Right hindlimb (tissue), 1 donor: ENCODE measurements at regions not wholly inside any gene's neighbourhood (a gene's known extent, or its start where the extent isn't known, plus 50 kb on each side); places are given as distances from the start of the nearest gene placed in this dataset.

ENCODE experiments used
- DNase-seq: peaks from one replicate; pipeline ENCODE4 v3.0.0-alpha.2; 2018

- DNase-seq: no peak
Observed at GRCh38 chr7:15905251-15906040, 219.0 kb upstream of the MEOX2 start.

- DNase-seq: no peak
Observed at GRCh38 chr7:15891151-15891881, 204.8 kb upstream of the MEOX2 start.

GRCh38 chr7:15889507-15889906 is 203.0 kb upstream of the MEOX2 start:
- no peak for DNase-seq

- DNase-seq: no peak
Observed at GRCh38 chr7:15888090-15888489, 201.6 kb upstream of the MEOX2 start.

GRCh38 chr7:15886626-15887025 is 200.1 kb upstream of the MEOX2 start:
- no peak for DNase-seq

- DNase-seq: no peak
Observed at GRCh38 chr7:15885678-15886077, 199.2 kb upstream of the MEOX2 start.

GRCh38 chr7:15874774-15875173 is 188.3 kb upstream of the MEOX2 start:
- no peak for DNase-seq

- no peak for DNase-seq
Observed at GRCh38 chr7:15870347-15870746, 183.9 kb upstream of the MEOX2 start.

- DNase-seq: no peak
Observed at GRCh38 chr7:15867441-15867840, 181.0 kb upstream of the MEOX2 start.

- no peak for DNase-seq
Observed at GRCh38 chr7:15866753-15867152, 180.3 kb upstream of the MEOX2 start.

GRCh38 chr7:15864626-15864991 is 178.1 kb upstream of the MEOX2 start:
- DNase-seq: no peak

GRCh38 chr7:15863951-15864625 is 177.6 kb upstream of the MEOX2 start:
- no peak for DNase-seq

- no peak for DNase-seq
Observed at GRCh38 chr7:15862781-15863165, 176.3 kb upstream of the MEOX2 start.

- DNase-seq: no peak
Observed at GRCh38 chr7:15862016-15862780, 175.7 kb upstream of the MEOX2 start.

- no peak for DNase-seq
Observed at GRCh38 chr7:15860264-15860949, 173.9 kb upstream of the MEOX2 start.

- no peak for DNase-seq
Observed at GRCh38 chr7:15857026-15857425, 170.5 kb upstream of the MEOX2 start.

- no peak for DNase-seq
Observed at GRCh38 chr7:15856311-15856710, 169.8 kb upstream of the MEOX2 start.

- no peak for DNase-seq
Observed at GRCh38 chr7:15855525-15856109, 169.1 kb upstream of the MEOX2 start.

- no peak for DNase-seq
Observed at GRCh38 chr7:15854841-15855524, 168.5 kb upstream of the MEOX2 start.

- no peak for DNase-seq
Observed at GRCh38 chr7:15853832-15854470, 167.5 kb upstream of the MEOX2 start.

GRCh38 chr7:15851201-15851600 is 164.7 kb upstream of the MEOX2 start:
- no peak for DNase-seq
